GM18511 (cell line): ENCODE measurements at regions not wholly inside any gene's neighbourhood (a gene's known extent, or its start where the extent isn't known, plus 50 kb on each side); places are given as distances from the start of the nearest gene placed in this dataset.

Experiments used
- ATAC-seq: cut with Tn5 transposase; IDR thresholded peaks from one replicate; pipeline ENCODE4 v1.9.1; 2021; ENCODE audit warnings: mild to moderate bottlenecking, moderate library complexity; ENCODE audit not compliant: unreplicated experiment

- no peak for ATAC-seq
These were observed 311.0 kb downstream of the NSG2 start for GRCh38 chr5:174356536-174356935.

- ATAC-seq: no peak
These were observed 312.8 kb downstream of the NSG2 start for GRCh38 chr5:174358276-174358675.

- ATAC-seq: no peak
These were observed 313.6 kb downstream of the NSG2 start for GRCh38 chr5:174359071-174359470.

GRCh38 chr5:174362514-174362913 lies 317.0 kb downstream of the NSG2 start:
- no peak for ATAC-seq

- no peak for ATAC-seq
These were observed 318.4 kb downstream of the NSG2 start for GRCh38 chr5:174363934-174364333.

GRCh38 chr5:174364676-174365075 lies 319.2 kb downstream of the NSG2 start:
- ATAC-seq: no peak

GRCh38 chr5:174371600-174372094 lies 326.1 kb downstream of the NSG2 start:
- no peak for ATAC-seq

- ATAC-seq: no peak
These were observed 328.7 kb downstream of the NSG2 start for GRCh38 chr5:174374206-174374605.

GRCh38 chr5:174376056-174376455 lies 330.6 kb downstream of the NSG2 start:
- ATAC-seq: no peak

GRCh38 chr5:174376726-174377373 lies 331.3 kb downstream of the NSG2 start:
- ATAC-seq: no peak

GRCh38 chr5:174378121-174378874 lies 332.8 kb downstream of the NSG2 start:
- no peak for ATAC-seq

GRCh38 chr5:174380311-174380710 lies 334.8 kb downstream of the NSG2 start:
- no peak for ATAC-seq

GRCh38 chr5:174381241-174381640 lies 335.7 kb downstream of the NSG2 start:
- ATAC-seq: no peak

GRCh38 chr5:174383210-174384167 lies 338.0 kb downstream of the NSG2 start:
- no peak for ATAC-seq

- no peak for ATAC-seq
These were observed 339.0 kb downstream of the NSG2 start for GRCh38 chr5:174384509-174384947.

GRCh38 chr5:174386306-174386705 lies 338.1 kb upstream of the MSX2 start:
- ATAC-seq: no peak

- no peak for ATAC-seq
These were observed 337.5 kb upstream of the MSX2 start for GRCh38 chr5:174386846-174387245.

GRCh38 chr5:174387448-174387847 lies 336.9 kb upstream of the MSX2 start:
- ATAC-seq: no peak

GRCh38 chr5:174392892-174393291 lies 331.5 kb upstream of the MSX2 start:
- ATAC-seq: no peak

GRCh38 chr5:174396541-174396940 lies 327.8 kb upstream of the MSX2 start:
- no peak for ATAC-seq

GRCh38 chr5:174397206-174397605 lies 327.2 kb upstream of the MSX2 start:
- ATAC-seq: no peak
